Islet precursor cell (in vitro differentiated cells): ENCODE measurements at regions not wholly inside any gene's neighbourhood (a gene's known extent, or its start where the extent isn't known, plus 50 kb on each side); places are given as distances from the start of the nearest gene placed in this dataset.
"Not testable (repeated sequence)": the region's sequence is repeated elsewhere in the genome, so short reads cannot be mapped to it uniquely, and the experiment has no call there.

Experiments
- DNase-seq: peaks from one replicate; pipeline ENCODE4 v3.0.0-alpha.2; 2018

- DNase-seq = no peak
These were observed 1355.1 kb downstream of the HACE1 start for GRCh38 chr6:103504501-103505154.

DNA sequence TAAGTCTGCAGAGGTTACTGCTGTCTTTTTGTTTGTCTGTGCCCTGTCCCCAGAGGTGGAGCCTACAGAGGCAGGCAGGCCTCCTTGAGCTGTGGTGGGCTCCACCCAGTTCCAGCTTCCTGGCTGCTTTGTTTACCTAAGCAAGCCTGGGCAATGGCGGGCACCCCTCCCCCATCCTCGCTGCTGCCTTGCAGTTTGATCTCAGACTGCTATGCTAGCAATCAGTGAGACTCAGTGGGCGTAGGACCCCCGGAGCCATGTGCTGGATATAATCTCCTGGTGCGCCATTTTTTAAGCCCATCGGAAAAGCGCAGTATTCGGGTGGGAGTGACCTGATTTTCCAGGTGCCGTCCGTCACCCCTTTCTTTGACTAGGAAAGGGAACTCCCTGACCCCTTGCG, 1363.1 kb downstream of the HACE1 start:
- DNase-seq = not testable (repeated sequence)

- DNase-seq = no peak
These were observed 1403.1 kb downstream of the HACE1 start for GRCh38 chr6:103456652-103457051.

- no peak for DNase-seq
These were observed 1404.4 kb downstream of the HACE1 start for GRCh38 chr6:103455275-103455674.

- DNase-seq = no peak
These were observed 1450.2 kb downstream of the HACE1 start for GRCh38 chr6:103409475-103409874.

GRCh38 chr6:103405321-103405720, 1454.4 kb downstream of the HACE1 start:
- DNase-seq = no peak

GRCh38 chr6:103404799-103405198, 1454.9 kb downstream of the HACE1 start:
- DNase-seq = no peak

DNA sequence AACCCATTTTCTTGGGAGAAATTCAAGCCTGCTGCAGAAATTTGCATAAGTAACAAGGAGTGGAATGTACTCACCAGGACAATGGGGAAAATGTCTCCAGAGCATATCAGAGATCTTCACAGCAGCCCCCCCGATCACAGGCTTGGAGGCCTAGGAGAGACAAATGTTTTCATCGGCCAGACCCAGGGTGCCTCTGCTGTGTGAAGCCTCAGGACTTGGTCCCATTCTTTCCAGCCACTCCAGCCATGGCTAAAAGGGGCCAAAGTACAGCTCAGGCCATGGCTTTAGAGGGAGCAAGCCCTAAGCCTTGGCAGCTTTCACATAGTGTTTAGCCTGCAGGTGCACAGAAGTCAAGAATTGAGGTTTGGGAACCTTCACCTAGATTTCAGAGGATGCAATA, 1463.0 kb downstream of the HACE1 start:
- DNase-seq = no peak

DNA sequence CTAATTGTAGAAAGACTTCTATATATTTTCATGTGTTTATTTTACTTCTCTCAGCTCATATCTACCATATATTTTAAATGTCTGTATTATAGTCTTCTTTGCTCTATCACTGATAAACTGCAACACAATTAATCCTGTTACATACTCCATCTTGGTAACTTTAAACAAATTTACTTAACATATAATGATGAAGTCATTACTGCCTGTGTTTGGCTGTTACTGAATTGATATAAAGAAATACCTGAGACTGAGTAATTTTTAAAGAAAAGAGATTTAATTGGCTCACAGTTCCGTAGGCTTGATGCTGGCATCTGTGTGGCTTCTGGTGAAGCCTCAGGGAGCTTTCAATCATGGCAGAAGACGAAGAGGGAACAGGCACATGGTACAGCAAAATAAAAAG, 1480.4 kb downstream of the HACE1 start:
- no peak for DNase-seq

- no peak for DNase-seq
These were observed 1492.5 kb downstream of the HACE1 start for GRCh38 chr6:103367212-103367611.

DNA sequence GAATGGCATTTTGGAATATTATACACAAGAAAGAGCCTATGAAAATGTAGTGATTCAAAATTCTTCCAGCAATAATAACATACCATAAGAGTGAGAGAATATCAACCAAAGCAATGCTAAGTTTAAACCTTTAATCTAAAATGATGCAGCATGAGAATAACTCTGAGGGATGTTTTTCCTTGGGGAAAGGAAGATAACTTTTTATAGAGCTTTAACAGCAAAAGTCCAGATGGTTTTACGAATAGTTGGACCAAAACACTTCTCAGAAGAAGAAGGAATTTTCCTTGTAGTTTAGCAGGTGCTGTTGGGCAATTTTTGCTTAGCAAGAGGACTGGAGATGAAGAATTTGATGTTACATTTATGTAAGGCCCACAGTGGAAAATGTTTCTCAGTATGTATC, 1503.2 kb downstream of the HACE1 start:
- DNase-seq = no peak

- DNase-seq = no peak
These were observed 1515.1 kb downstream of the HACE1 start for GRCh38 chr6:103344554-103345163.

DNA sequence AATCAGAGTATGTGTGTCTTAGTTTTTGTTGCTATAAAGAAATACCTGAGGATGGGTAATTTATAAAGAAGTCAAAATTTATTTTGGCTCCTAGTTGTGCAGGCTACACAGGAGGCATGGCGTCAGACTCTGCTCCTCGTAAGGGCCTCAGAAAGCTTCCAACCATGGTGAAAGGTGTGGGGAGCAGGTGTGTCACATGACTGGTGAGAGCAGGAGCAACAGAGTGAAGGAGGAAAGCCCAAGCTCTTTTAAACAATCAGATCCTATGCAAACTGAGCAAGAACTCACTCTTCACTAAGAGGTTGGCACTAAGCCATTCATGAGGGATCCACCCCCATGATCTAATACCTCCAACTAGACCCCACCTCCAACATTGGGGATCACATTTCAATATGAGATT, 1524.3 kb downstream of the HACE1 start:
- no peak for DNase-seq

- no peak for DNase-seq
These were observed 1532.7 kb downstream of the HACE1 start for GRCh38 chr6:103326760-103327757.

- no peak for DNase-seq
These were observed 1546.3 kb downstream of the HACE1 start for GRCh38 chr6:103313432-103313831.

GRCh38 chr6:103294376-103294775, 1565.3 kb downstream of the HACE1 start:
- DNase-seq = not testable (repeated sequence)

- no peak for DNase-seq
These were observed 1574.9 kb downstream of the HACE1 start for GRCh38 chr6:103284835-103285234.

- DNase-seq = no peak
These were observed 1579.3 kb downstream of the HACE1 start for GRCh38 chr6:103280417-103280816.

- no peak for DNase-seq
These were observed 1581.8 kb downstream of the HACE1 start for GRCh38 chr6:103277936-103278335.

DNA sequence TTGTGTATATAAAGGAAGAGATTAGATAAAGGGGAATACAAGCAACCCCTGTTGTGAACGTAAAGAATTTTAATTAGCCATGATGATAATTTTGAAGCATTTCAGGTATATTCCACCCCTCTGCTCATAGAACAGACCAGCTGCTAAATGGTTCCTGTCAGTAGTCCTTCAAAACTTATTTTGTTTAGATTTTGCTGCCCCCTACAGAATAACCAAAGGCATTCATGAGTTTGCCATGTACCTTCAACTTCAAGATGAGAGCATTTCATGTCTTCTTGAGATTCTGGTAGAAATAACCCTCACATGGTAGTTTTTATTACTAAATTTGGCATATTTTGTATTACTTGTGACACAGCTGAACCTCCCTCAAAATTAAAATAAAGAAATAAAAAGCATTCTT, 1586.7 kb downstream of the HACE1 start:
- DNase-seq = no peak

DNA sequence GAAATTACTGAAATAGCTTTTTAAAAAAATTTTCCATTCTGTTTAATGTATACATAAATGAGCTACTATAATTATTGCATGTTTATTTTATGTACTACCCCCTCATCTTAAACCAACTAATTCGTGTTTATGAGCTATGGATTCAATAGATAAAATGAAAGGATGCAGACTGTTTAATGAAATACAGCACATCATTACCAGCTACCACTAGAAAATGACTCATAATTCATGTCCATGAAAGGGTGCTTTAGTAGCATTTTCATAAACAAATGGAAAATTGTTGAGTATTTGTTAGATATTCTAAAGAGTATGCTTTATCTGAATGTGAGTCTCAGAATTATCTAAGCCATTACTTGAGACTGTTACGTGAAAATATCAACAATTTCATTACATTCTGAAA, 1590.1 kb downstream of the HACE1 start:
- no peak for DNase-seq

DNA sequence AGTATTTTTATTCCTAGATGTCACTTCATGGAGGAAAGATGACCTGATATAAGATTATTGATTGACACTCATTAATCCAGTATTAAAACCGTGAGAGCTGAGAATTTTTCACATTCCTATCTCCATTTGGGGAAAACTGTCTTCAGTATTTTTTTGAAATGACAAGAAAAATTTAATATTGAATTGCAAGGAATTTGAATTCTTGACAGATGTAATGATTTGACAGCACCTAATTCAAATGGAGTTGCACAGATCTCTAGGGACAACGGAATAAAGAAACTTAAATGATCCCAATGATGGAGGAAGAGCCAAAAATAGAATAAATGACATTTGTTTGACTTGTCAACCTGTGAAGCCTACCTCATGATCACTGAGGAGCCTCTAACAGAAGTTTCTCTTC, 1591.4 kb downstream of the HACE1 start:
- DNase-seq = no peak

- DNase-seq = no peak
These were observed 1595.7 kb downstream of the HACE1 start for GRCh38 chr6:103264020-103264419.

DNA sequence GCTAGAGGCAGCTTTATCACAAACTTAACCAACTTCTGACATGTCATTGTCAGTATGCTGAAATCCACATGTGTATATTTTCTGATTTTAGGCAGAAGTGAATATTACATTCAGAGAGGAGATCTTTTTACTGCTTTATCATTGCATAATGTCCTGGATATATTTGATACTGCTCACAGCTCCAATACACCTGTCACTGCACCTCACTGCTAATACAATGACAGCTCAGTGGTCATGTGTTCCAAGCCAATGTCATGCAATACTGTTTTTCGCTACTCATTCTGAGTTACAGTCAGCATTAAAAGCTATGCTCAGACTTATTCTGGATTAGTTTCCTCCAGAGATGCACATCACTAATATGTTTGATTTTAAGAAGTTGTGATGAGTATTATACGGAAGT, 1604.6 kb downstream of the HACE1 start:
- no peak for DNase-seq
